ENCODE measurements at regions not wholly inside any gene's neighbourhood (a gene's known extent, or its start where the extent isn't known, plus 50 kb on each side); places are given as distances from the start of the nearest gene placed in this dataset.

- peak; percentile 0 for DNase-seq
These were observed 163.5 kb upstream of the GTF2H2 start for GRCh38 chr5:71230839-71231505.

All from CD4-positive, alpha-beta T cell treated with Interferon gamma for 1 hour (primary cell).